HEK293 (cell line): ENCODE measurements at regions not wholly inside any gene's neighbourhood (a gene's known extent, or its start where the extent isn't known, plus 50 kb on each side); places are given as distances from the start of the nearest gene placed in this dataset.

Source experiments
- REPIN1 ChIP-seq: fragments of 450-650 bp; formaldehyde crosslinking; IDR thresholded peaks from 2 replicates; pipeline ENCODE4 v1.5.1; 2017; ENCODE audit warnings: missing biosample characterization, missing genetic modification characterization, low read depth
- SP2 ChIP-seq: fragments of 450-650 bp; formaldehyde crosslinking; IDR thresholded peaks from 2 replicates; pipeline ENCODE4 v1.5.1; 2016; ENCODE audit warnings: missing biosample characterization, missing genetic modification characterization
- ZNF146 ChIP-seq: fragments of 450-650 bp; formaldehyde crosslinking; IDR thresholded peaks from 2 replicates; pipeline ENCODE4 v1.5.1; 2016; ENCODE audit warnings: missing biosample characterization, missing genetic modification characterization
- TF ChIP-seq, protein P1 (sequence below): fragments of 450-650 bp; formaldehyde crosslinking; IDR thresholded peaks from 2 replicates; pipeline ENCODE4 v1.5.1; 2016; ENCODE audit warnings: missing biosample characterization, missing genetic modification characterization
- TF ChIP-seq, protein P2 (sequence below): fragments of 450-650 bp; formaldehyde crosslinking; IDR thresholded peaks from 2 replicates; pipeline ENCODE4 v1.5.1; 2016; ENCODE audit warnings: missing biosample characterization, missing genetic modification characterization, low read depth
- TF ChIP-seq, protein P3 (sequence below): fragments of 450-650 bp; formaldehyde crosslinking; IDR thresholded peaks from 2 replicates; pipeline ENCODE4 v1.5.1; 2016; ENCODE audit warnings: missing biosample characterization, missing genetic modification characterization, low read depth

DNA sequence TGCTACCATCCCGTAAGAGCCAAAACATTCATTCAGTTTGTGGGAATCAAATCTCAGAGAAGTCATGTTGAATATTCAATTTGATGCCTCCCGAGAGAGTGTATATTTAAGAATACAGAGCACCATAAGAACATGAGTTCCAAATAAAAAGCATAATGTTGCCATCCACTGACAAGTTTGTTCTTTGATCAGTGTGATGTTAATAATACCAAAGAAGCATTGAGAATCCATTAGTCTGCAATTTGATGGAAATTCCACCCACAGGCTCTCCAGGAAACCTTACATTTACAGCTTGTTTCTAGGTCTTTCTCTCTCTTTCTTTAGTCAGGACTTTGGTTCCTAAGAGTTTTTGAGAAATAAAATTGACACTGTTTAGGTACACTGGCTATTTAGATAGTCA lies 200.6 kb upstream of the SFRP2 start:
- no peak for TF ChIP-seq SP2 (tag by site-specific recombination)
- TF ChIP-seq, protein P1, sequence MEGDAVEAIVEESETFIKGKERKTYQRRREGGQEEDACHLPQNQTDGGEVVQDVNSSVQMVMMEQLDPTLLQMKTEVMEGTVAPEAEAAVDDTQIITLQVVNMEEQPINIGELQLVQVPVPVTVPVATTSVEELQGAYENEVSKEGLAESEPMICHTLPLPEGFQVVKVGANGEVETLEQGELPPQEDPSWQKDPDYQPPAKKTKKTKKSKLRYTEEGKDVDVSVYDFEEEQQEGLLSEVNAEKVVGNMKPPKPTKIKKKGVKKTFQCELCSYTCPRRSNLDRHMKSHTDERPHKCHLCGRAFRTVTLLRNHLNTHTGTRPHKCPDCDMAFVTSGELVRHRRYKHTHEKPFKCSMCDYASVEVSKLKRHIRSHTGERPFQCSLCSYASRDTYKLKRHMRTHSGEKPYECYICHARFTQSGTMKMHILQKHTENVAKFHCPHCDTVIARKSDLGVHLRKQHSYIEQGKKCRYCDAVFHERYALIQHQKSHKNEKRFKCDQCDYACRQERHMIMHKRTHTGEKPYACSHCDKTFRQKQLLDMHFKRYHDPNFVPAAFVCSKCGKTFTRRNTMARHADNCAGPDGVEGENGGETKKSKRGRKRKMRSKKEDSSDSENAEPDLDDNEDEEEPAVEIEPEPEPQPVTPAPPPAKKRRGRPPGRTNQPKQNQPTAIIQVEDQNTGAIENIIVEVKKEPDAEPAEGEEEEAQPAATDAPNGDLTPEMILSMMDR (tag by site-specific recombination): no peak
- TF ChIP-seq, protein P2, sequence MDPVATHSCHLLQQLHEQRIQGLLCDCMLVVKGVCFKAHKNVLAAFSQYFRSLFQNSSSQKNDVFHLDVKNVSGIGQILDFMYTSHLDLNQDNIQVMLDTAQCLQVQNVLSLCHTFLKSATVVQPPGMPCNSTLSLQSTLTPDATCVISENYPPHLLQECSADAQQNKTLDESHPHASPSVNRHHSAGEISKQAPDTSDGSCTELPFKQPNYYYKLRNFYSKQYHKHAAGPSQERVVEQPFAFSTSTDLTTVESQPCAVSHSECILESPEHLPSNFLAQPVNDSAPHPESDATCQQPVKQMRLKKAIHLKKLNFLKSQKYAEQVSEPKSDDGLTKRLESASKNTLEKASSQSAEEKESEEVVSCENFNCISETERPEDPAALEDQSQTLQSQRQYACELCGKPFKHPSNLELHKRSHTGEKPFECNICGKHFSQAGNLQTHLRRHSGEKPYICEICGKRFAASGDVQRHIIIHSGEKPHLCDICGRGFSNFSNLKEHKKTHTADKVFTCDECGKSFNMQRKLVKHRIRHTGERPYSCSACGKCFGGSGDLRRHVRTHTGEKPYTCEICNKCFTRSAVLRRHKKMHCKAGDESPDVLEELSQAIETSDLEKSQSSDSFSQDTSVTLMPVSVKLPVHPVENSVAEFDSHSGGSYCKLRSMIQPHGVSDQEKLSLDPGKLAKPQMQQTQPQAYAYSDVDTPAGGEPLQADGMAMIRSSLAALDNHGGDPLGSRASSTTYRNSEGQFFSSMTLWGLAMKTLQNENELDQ: no peak
- no peak for TF ChIP-seq ZNF146
- TF ChIP-seq, protein P3, sequence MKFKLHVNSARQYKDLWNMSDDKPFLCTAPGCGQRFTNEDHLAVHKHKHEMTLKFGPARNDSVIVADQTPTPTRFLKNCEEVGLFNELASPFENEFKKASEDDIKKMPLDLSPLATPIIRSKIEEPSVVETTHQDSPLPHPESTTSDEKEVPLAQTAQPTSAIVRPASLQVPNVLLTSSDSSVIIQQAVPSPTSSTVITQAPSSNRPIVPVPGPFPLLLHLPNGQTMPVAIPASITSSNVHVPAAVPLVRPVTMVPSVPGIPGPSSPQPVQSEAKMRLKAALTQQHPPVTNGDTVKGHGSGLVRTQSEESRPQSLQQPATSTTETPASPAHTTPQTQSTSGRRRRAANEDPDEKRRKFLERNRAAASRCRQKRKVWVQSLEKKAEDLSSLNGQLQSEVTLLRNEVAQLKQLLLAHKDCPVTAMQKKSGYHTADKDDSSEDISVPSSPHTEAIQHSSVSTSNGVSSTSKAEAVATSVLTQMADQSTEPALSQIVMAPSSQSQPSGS (tag by site-specific recombination): no peak
- TF ChIP-seq REPIN1: no peak
